Muscle of back (tissue), 3 donors: ENCODE measurements at regions not wholly inside any gene's neighbourhood (a gene's known extent, or its start where the extent isn't known, plus 50 kb on each side); places are given as distances from the start of the nearest gene placed in this dataset.
A peak's percentile ranks its signal among the peaks of the same experiment; 100 is the strongest.
"Not testable (repeated sequence)": the region's sequence is repeated elsewhere in the genome, so short reads cannot be mapped to it uniquely, and the experiment has no call there.

Experiments used
- DNase-seq, 3 donors: peaks; one replicate each; pipeline versions ENCODE4 v3.0.0 to v3.0.0-alpha.2; 2013

- no peak for DNase-seq
Measured at GRCh38 chr6:80932359-80932758, 820.1 kb downstream of the TENT5A start.

- no peak for DNase-seq
Measured at GRCh38 chr6:80930376-80930775, 822.1 kb downstream of the TENT5A start.

- DNase-seq: peak in 1 of 3 donors; percentile 37
Measured at GRCh38 chr6:80923816-80924215, 817.3 kb downstream of the BCKDHB start.

- peak; percentile 48 to 71 (median 49) for DNase-seq
Measured at GRCh38 chr6:80922916-80923455, 816.5 kb downstream of the BCKDHB start.

- peak; percentile 72 to 90 (median 73) for DNase-seq
Measured at GRCh38 chr6:80921861-80922460, 815.5 kb downstream of the BCKDHB start.

GRCh38 chr6:80907831-80908230 lies 801.4 kb downstream of the BCKDHB start:
- DNase-seq: peak in 1 of 3 donors; percentile 21

- DNase-seq: peak in 1 of 3 donors; percentile 7
Measured at GRCh38 chr6:80903711-80904110, 797.2 kb downstream of the BCKDHB start.

GRCh38 chr6:80886475-80886874 lies 780.0 kb downstream of the BCKDHB start:
- DNase-seq: no peak

GRCh38 chr6:80872951-80873308 lies 766.5 kb downstream of the BCKDHB start:
- DNase-seq: peak in 2 of 3 donors; percentile 10 to 30

GRCh38 chr6:80872199-80872950 lies 765.9 kb downstream of the BCKDHB start:
- DNase-seq: peak; percentile 72 to 92 (median 89)

GRCh38 chr6:80862756-80863155 lies 756.3 kb downstream of the BCKDHB start:
- no peak for DNase-seq

GRCh38 chr6:80860107-80860506 lies 753.6 kb downstream of the BCKDHB start:
- no peak for DNase-seq

GRCh38 chr6:80847973-80848372 lies 741.5 kb downstream of the BCKDHB start:
- not testable (repeated sequence) for DNase-seq

GRCh38 chr6:80832337-80832736 lies 725.9 kb downstream of the BCKDHB start:
- DNase-seq: no peak

GRCh38 chr6:80793411-80793810 lies 686.9 kb downstream of the BCKDHB start:
- peak in 1 of 3 donors; percentile 25 for DNase-seq

- DNase-seq: no peak
Measured at GRCh38 chr6:80792151-80792550, 685.7 kb downstream of the BCKDHB start.

GRCh38 chr6:80789912-80790570 lies 683.6 kb downstream of the BCKDHB start:
- peak; percentile 85 to 91 (median 85) for DNase-seq

- not testable (repeated sequence) for DNase-seq
Measured at GRCh38 chr6:80783271-80783670, 676.8 kb downstream of the BCKDHB start.

- peak in 1 of 3 donors; percentile 52 for DNase-seq
Measured at GRCh38 chr6:80771941-80772340, 665.5 kb downstream of the BCKDHB start.

GRCh38 chr6:80769106-80769505 lies 662.6 kb downstream of the BCKDHB start:
- DNase-seq: peak; percentile 46 to 68 (median 66)

- peak; percentile 78 to 89 (median 79) for DNase-seq
Measured at GRCh38 chr6:80767808-80768207, 661.3 kb downstream of the BCKDHB start.

GRCh38 chr6:80744213-80744612 lies 637.7 kb downstream of the BCKDHB start:
- DNase-seq: no peak

- peak in 2 of 3 donors; percentile 16 to 47 for DNase-seq
Measured at GRCh38 chr6:80742481-80742880, 636.0 kb downstream of the BCKDHB start.
